NAMALWA (cell line): ENCODE measurements at regions not wholly inside any gene's neighbourhood (a gene's known extent, or its start where the extent isn't known, plus 50 kb on each side); places are given as distances from the start of the nearest gene placed in this dataset.

ENCODE experiments used
- DNase-seq: peaks from one replicate; pipeline ENCODE4 v3.0.0-alpha.2; 2015; ENCODE audit warnings: low spot score

DNA sequence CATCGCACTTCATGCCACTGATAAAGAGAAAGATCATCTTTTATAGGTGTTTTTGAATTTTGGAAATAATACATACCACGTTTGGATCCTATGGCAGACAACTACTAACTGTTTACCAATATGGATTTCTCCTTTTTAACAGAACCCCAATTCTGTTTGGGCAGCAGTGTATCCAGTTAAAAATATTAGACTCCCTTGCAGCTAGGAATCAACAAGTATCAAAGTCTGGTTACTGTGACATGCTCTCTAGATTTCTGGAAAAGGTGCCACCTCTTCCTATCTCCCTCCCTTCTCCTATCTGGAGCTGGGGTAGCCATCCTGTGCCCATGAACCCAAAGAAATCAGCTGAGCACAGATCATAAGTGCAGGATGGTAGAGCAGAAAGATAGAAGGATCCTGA lies 54.1 kb upstream of the DTNBP1 start:
- DNase-seq, result no peak

- no peak for DNase-seq
These were observed 53.0 kb upstream of the DTNBP1 start for GRCh38 chr6:15715851-15716250.

GRCh38 chr6:15715060-15715459 lies 52.2 kb upstream of the DTNBP1 start:
- DNase-seq, result no peak

DNA sequence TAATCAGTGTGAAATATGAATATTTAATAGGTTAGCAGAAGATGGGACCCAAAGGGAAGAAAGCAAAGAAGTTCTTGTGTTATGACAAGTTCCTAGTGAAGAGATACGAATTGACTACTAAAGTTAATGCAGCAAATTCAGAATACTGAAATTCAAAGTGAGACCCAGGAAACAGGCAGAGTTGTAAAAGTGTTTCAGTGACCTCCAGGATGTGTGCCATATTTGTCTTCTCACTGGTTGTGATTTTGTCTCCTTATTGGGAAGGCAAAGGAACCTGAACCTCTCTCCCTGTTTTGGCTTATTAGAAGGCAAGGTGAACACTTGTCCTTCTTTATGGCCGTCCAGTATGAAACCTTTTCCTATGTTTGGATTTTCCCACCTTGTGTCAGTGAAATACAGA lies 51.8 kb upstream of the DTNBP1 start:
- DNase-seq, result no peak

DNA sequence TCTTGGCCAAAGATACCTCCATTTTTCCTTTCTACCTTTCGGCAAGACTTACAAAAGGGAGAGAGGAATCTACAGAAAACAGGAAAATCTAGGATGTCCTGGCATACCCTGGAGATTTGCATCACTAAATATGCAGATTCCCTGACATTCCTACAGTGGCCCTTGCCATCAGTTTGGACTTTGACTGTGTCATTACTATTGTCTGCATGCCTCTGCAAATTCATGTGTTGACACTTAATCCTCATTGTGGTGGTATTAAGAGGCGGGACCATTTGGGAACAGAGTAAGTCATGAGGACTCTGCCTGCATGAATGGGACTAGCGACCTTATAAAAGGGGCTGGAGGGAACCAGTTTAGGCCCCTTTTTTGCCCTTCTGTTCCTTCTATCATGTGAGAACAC lies 50.5 kb upstream of the DTNBP1 start:
- DNase-seq, result no peak

DNA sequence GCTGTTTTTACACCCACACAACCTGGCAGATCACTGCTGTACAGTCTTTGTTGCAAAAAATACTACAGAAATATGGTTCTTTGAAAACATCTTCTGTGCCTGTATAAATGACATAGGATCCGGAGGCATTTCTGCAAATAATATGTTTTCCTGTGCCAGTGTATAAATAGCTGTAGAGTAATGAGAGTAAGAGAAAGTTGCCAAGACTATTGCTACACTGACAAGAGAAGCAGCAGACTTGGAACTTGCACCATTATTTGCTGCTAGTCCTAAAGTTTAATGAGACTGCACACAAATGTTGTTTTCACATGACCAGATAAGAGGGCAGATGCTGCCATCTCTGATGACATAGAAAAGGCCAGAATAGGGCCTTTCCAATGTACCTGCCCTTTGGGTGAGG lies 50.0 kb upstream of the DTNBP1 start:
- no peak for DNase-seq
